ENCODE measurements at regions not wholly inside any gene's neighbourhood (a gene's known extent, or its start where the extent isn't known, plus 50 kb on each side); places are given as distances from the start of the nearest gene placed in this dataset.

GRCh38 chr19:31706131-31706530, 356.9 kb upstream of the TSHZ3 start:
- no peak for TF ChIP-seq EZH2 (IDR thresholded peaks at IDR 0.05; ENCODE audit: borderline replicate concordance)
- no peak for TF ChIP-seq CTCF (IDR thresholded peaks at IDR 0.05; ENCODE audit: poor library complexity)
- no peak for TF ChIP-seq EZH2phosphoT487 (IDR thresholded peaks at IDR 0.05; ENCODE audit: low read depth, severe bottlenecking, unreplicated experiment)
